LNCaP clone FGC (cell line): ENCODE measurements at regions not wholly inside any gene's neighbourhood (a gene's known extent, or its start where the extent isn't known, plus 50 kb on each side); places are given as distances from the start of the nearest gene placed in this dataset.

Experiments used
- DNase-seq: peaks from one replicate; pipeline ENCODE4 v3.0.0-alpha.2; 2011; ENCODE audit warnings: low read depth
- H3K4me3 ChIP-seq: 2 replicates; pipeline ENCODE4 v1.5.1; 2011; ENCODE audit warnings: mild to moderate bottlenecking, low read depth, low read length, control low read depth
- TF ChIP-seq, protein P1 (sequence below): IDR thresholded peaks from 2 replicates; pipeline ENCODE4 v1.5.1; 2012; ENCODE audit warnings: mild to moderate bottlenecking; ENCODE audit not compliant: control insufficient read depth, insufficient read depth; ENCODE audit errors: extremely low read depth

DNA sequence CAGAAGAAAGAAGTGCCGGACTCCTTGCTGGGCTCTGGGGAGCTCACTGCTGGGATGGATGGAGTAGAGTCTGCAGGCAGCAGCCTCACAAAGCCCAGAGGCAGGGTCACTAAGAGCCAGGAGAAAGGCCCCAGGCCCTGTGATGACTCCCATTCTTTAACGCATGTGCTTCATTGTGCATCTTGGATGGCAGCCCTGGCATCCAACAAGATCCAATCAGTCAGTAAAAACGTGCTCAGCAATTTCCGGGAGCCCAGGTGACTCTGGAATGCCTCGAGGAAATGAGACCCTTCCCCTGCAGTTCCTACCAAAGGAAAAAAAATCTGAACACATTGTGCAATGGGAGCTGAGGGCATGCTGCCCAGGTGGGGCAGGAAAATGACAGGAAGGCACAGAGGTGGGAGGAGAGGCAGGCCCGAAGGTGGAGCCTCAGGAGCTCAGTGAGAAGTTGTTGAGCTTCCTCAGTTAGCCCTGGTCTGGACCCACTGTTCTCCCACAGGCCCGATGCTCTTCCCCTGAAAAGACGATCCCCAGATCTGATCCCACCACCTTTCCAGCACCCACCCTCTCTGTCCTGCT is 60.7 kb upstream of the TMEM72 start:
- H3K4me3 ChIP-seq, result no peak overlapping the region
- peak; percentile 64 for DNase-seq
- TF ChIP-seq, protein P1, sequence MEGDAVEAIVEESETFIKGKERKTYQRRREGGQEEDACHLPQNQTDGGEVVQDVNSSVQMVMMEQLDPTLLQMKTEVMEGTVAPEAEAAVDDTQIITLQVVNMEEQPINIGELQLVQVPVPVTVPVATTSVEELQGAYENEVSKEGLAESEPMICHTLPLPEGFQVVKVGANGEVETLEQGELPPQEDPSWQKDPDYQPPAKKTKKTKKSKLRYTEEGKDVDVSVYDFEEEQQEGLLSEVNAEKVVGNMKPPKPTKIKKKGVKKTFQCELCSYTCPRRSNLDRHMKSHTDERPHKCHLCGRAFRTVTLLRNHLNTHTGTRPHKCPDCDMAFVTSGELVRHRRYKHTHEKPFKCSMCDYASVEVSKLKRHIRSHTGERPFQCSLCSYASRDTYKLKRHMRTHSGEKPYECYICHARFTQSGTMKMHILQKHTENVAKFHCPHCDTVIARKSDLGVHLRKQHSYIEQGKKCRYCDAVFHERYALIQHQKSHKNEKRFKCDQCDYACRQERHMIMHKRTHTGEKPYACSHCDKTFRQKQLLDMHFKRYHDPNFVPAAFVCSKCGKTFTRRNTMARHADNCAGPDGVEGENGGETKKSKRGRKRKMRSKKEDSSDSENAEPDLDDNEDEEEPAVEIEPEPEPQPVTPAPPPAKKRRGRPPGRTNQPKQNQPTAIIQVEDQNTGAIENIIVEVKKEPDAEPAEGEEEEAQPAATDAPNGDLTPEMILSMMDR, result no peak

- no peak for DNase-seq
- TF ChIP-seq, protein P1, result no peak
- no peak overlapping the region for H3K4me3 ChIP-seq
Observed at GRCh38 chr10:44851413-44851812, 59.7 kb upstream of the TMEM72 start.

DNA sequence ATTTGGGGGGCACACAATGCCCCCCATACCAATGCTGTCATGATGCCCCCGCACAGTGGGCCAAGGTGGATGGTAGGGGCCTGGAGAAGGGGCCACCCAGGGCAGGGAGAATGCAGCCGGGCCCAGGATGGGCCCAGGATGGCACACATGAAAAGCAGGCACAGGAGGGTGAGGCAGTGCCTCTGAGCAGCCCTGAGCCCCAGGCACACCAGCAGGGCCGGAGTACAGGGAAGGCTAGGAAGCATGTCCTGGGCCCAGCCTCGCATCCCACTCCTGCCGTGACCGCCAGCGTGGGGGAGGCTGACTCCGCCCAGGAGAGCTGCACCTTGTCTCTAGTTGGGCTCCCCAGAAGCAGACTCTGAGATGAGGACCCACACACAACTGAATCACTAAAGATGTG is 59.3 kb upstream of the TMEM72 start:
- DNase-seq, result no peak
- no peak overlapping the region for H3K4me3 ChIP-seq
- TF ChIP-seq, protein P1, result no peak

GRCh38 chr10:44853148-44853734 is 57.9 kb upstream of the TMEM72 start:
- TF ChIP-seq, protein P1, result peak; percentile 75
- H3K4me3 ChIP-seq, result no peak overlapping the region
- peak; percentile 18 for DNase-seq

GRCh38 chr10:44853796-44854195 is 57.3 kb upstream of the TMEM72 start:
- DNase-seq, result no peak
- TF ChIP-seq, protein P1, result no peak

DNA sequence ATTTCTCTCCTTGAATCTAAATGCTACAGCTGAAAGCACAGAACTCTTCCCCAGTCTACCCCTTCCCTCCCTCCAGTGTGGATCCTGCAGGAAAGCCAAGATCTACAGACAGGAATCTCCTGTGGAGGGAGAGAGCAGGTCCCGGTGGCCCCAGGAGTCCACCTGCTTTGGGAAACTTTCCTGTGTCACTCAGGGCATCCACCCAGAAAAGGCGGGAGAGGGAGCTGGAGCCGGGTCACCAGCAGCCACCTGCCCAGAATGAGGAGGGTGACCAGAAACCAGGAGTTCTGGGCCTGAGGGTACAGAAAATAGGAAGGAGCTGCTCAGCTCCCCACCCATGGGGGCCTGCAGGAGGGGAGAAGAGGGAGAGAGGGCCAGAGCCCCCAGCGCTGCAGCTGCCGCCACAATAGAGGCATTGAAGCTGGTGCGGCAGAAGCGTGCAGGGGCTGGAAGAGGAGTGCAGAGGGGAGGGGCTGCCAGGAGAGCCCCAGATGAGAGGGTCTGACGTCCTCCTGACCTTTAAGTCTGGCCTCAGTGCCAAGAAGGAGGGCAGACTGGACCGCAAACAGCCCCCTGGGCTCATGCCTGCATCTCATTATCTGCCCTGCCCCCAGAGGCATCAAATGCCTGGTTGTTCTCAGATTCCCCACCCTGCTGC is 56.3 kb upstream of the TMEM72 start:
- H3K4me3 ChIP-seq, result no peak overlapping the region
- no peak for DNase-seq
- TF ChIP-seq, protein P1, result no peak

More at GRCh38 chr10:44853796-44854195, 57.3 kb upstream of the TMEM72 start:
- H3K4me3 ChIP-seq, result no peak overlapping the region
